Brain microvascular endothelial cell (primary cell): ENCODE measurements at regions not wholly inside any gene's neighbourhood (a gene's known extent, or its start where the extent isn't known, plus 50 kb on each side); places are given as distances from the start of the nearest gene placed in this dataset.

Source experiments
- DNase-seq: peaks from one replicate; pipeline ENCODE4 v3.0.0-alpha.2; 2020
- H3K27ac ChIP-seq: fragments of 250-450 bp; sonication (Bioruptor Pico); 2 replicates; pipeline ENCODE4 v1.5.1; 2020; ENCODE audit warnings: mild to moderate bottlenecking, moderate library complexity
- H3K27me3 ChIP-seq: fragments of 250-450 bp; sonication (Bioruptor Pico); replicated peaks from 2 replicates; pipeline ENCODE4 v1.5.1; 2020; ENCODE audit warnings: mild to moderate bottlenecking
- H3K36me3 ChIP-seq: fragments of 250-450 bp; sonication (Bioruptor Pico); replicated peaks from 2 replicates; pipeline ENCODE4 v1.5.1; 2020; ENCODE audit warnings: mild to moderate bottlenecking
- H3K4me3 ChIP-seq: 2 replicates; pipeline ENCODE4 v1.5.1; 2011; ENCODE audit warnings: low read depth, mild to moderate bottlenecking, control low read depth, low read length, moderate library complexity
- CTCF ChIP-seq: IDR thresholded peaks from 2 replicates; pipeline ENCODE4 v1.5.1; 2011; ENCODE audit warnings: low read depth, mild to moderate bottlenecking, moderate library complexity, low read length, control low read depth, inconsistent platforms; ENCODE audit errors: missing control alignments
- in situ Hi-C: cut with HindIII; loops from 2 replicates; pipeline ENCODE4 v1.10.0; 2017; ENCODE audit warnings: low sequenced_read_pairs, low pct_ligation_motif_present

- no peaks in the 10 kb centered on the region for H3K27me3 ChIP-seq
- H3K27ac ChIP-seq, result no peak overlapping the region
- in situ Hi-C loops, result no loop called here
- no peaks in the 10 kb centered on the region for H3K36me3 ChIP-seq
- H3K4me3 ChIP-seq, result no peak overlapping the region
- no peak for DNase-seq
- TF ChIP-seq CTCF, result no peak
Measured at GRCh38 chr11:116274521-116274920, 498.3 kb downstream of the BUD13 start.

GRCh38 chr11:116272181-116272789 is 500.5 kb downstream of the BUD13 start:
- Histone ChIP-seq H3K4me3 (no peak overlapping the region), H3K27me3 (no peaks in the 10 kb centered on the region), H3K27ac (no peak overlapping the region), H3K36me3 (no peaks in the 10 kb centered on the region)
- in situ Hi-C loops, result no loop called here
- no peak for TF ChIP-seq CTCF
- no peak for DNase-seq

- no peak for DNase-seq
- in situ Hi-C loops, result no loop called here
- no peaks in the 10 kb centered on the region for H3K36me3 ChIP-seq
- no peak for TF ChIP-seq CTCF
- no peak overlapping the region for H3K4me3 ChIP-seq
- H3K27ac ChIP-seq, result no peak overlapping the region
- no peaks in the 10 kb centered on the region for H3K27me3 ChIP-seq
Measured at GRCh38 chr11:116271479-116271878, 501.3 kb downstream of the BUD13 start.

GRCh38 chr11:116267146-116267545 is 505.6 kb downstream of the BUD13 start:
- no peak overlapping the region for H3K4me3 ChIP-seq
- in situ Hi-C loops, result no loop called here
- no peak for TF ChIP-seq CTCF
- H3K36me3 ChIP-seq, result no peaks in the 10 kb centered on the region
- H3K27ac ChIP-seq, result no peak overlapping the region
- no peak for DNase-seq
- H3K27me3 ChIP-seq, result no peaks in the 10 kb centered on the region

- no peak for DNase-seq
- in situ Hi-C loops, result no loop called here
- Histone ChIP-seq H3K27me3 (no peaks in the 10 kb centered on the region), H3K36me3 (no peaks in the 10 kb centered on the region), H3K27ac (no peak overlapping the region), H3K4me3 (no peak overlapping the region)
- no peak for TF ChIP-seq CTCF
Measured at GRCh38 chr11:116263770-116264169, 509.0 kb downstream of the BUD13 start.

GRCh38 chr11:116263019-116263418 is 509.8 kb downstream of the BUD13 start:
- in situ Hi-C loops, result no loop called here
- H3K27ac ChIP-seq, result no peak overlapping the region
- H3K4me3 ChIP-seq, result no peak overlapping the region
- no peaks in the 10 kb centered on the region for H3K36me3 ChIP-seq
- TF ChIP-seq CTCF, result no peak
- no peaks in the 10 kb centered on the region for H3K27me3 ChIP-seq
- no peak for DNase-seq
